Natural killer cell treated with Interleukin-12 subunit alpha and Interleukin-12 subunit beta and Interleukin-15 and Interleukin-18, amount 100 ng/mL, for 72 hours (primary cell): ENCODE measurements at regions not wholly inside any gene's neighbourhood (a gene's known extent, or its start where the extent isn't known, plus 50 kb on each side); places are given as distances from the start of the nearest gene placed in this dataset.

ENCODE experiments used
- ATAC-seq, 2 donors: fragments of 150-1000 bp; cut with Tn5 transposase in 1 of 2; sonication (Bioruptor Pico), chemical (Tn5 transposase) in 1 of 2; 2 replicates each; pipeline ENCODE4 v1.10.0; 2021
- DNase-seq: peaks from one replicate; pipeline ENCODE4 v3.0.0; 2022; ENCODE audit warnings: low spot score
- H3K27ac Mint-ChIP-seq, 2 donors: 1 replicate in 1 of 2; 2 replicates in 1 of 2; pipeline ENCODE4 v1.8.0; 2022; ENCODE audit warnings: mixed read lengths in 2 of 2, mild to moderate bottlenecking in 1 of 2, moderate library complexity in 1 of 2
- H3K27me3 Mint-ChIP-seq, 2 donors: 1 replicate in 1 of 2; 2 replicates in 1 of 2; pipeline ENCODE4 v1.8.0; 2022; ENCODE audit warnings: mixed read lengths in 2 of 2
- H3K36me3 Mint-ChIP-seq: one replicate; pipeline ENCODE4 v1.8.0; 2022; ENCODE audit warnings: mixed read lengths
- H3K4me1 Mint-ChIP-seq, 2 donors: 1 replicate in 1 of 2; 2 replicates in 1 of 2; pipeline ENCODE4 v1.8.0; 2022; ENCODE audit warnings: low read depth in 2 of 2, mixed read lengths in 2 of 2, mild to moderate bottlenecking in 1 of 2
- H3K4me3 Mint-ChIP-seq: one replicate; pipeline ENCODE4 v1.8.0; 2022; ENCODE audit warnings: mixed read lengths
- H3K9me3 Mint-ChIP-seq: 2 replicates; pipeline ENCODE4 v1.8.0; 2022; ENCODE audit warnings: mixed read lengths

GRCh38 chr2:155062922-155063258, 364.4 kb downstream of the KCNJ3 start:
- no peak for DNase-seq
- no peak for ATAC-seq
- H3K36me3 Mint-ChIP-seq = peaks cover 4% of the 10 kb centered on the region
- no peaks in the 10 kb centered on the region for H3K4me1 Mint-ChIP-seq
- H3K27ac Mint-ChIP-seq = no peak overlapping the region
- H3K9me3 Mint-ChIP-seq = peaks cover 16% of the 10 kb centered on the region
- no peak overlapping the region for H3K4me3 Mint-ChIP-seq
- no peaks in the 10 kb centered on the region for H3K27me3 Mint-ChIP-seq

GRCh38 chr2:155062250-155062921, 363.9 kb downstream of the KCNJ3 start:
- Mint-ChIP-seq H3K9me3 (peaks cover 16% of the 10 kb centered on the region), H3K36me3 (peaks cover 4% of the 10 kb centered on the region), H3K27me3 (no peaks in the 10 kb centered on the region), H3K27ac (no peak overlapping the region), H3K4me3 (no peak overlapping the region), H3K4me1 (no peaks in the 10 kb centered on the region)
- ATAC-seq (no peak), DNase-seq (no peak)

GRCh38 chr2:155060896-155061295, 362.4 kb downstream of the KCNJ3 start:
- ATAC-seq (no peak), DNase-seq (no peak)
- no peaks in the 10 kb centered on the region for H3K4me1 Mint-ChIP-seq
- no peaks in the 10 kb centered on the region for H3K36me3 Mint-ChIP-seq
- peaks cover 13% of the 10 kb centered on the region for H3K9me3 Mint-ChIP-seq
- H3K4me3 Mint-ChIP-seq = no peak overlapping the region
- H3K27me3 Mint-ChIP-seq = no peaks in the 10 kb centered on the region
- H3K27ac Mint-ChIP-seq = no peak overlapping the region

GRCh38 chr2:155054712-155055111, 356.2 kb downstream of the KCNJ3 start:
- DNase-seq (no peak), ATAC-seq (no peak)
- H3K9me3 Mint-ChIP-seq = peaks cover 8% of the 10 kb centered on the region
- H3K4me1 Mint-ChIP-seq = no peaks in the 10 kb centered on the region
- no peak overlapping the region for H3K27ac Mint-ChIP-seq
- H3K27me3 Mint-ChIP-seq = no peaks in the 10 kb centered on the region
- H3K4me3 Mint-ChIP-seq = no peak overlapping the region
- no peaks in the 10 kb centered on the region for H3K36me3 Mint-ChIP-seq

- DNase-seq (no peak), ATAC-seq (no peak)
- Mint-ChIP-seq H3K36me3 (peaks cover 4% of the 10 kb centered on the region), H3K4me1 (no peaks in the 10 kb centered on the region), H3K27ac (no peak overlapping the region), H3K27me3 (no peaks in the 10 kb centered on the region), H3K9me3 (no peaks in the 10 kb centered on the region), H3K4me3 (no peak overlapping the region)
Measured at GRCh38 chr2:155043097-155043496, 344.6 kb downstream of the KCNJ3 start.

- Mint-ChIP-seq H3K27ac (no peak overlapping the region), H3K9me3 (peaks cover 3% of the 10 kb centered on the region), H3K36me3 (no peaks in the 10 kb centered on the region), H3K4me3 (no peak overlapping the region), H3K4me1 (no peaks in the 10 kb centered on the region), H3K27me3 (no peaks in the 10 kb centered on the region)
- no peak for ATAC-seq
- no peak for DNase-seq
Measured at GRCh38 chr2:155035308-155035707, 336.8 kb downstream of the KCNJ3 start.

GRCh38 chr2:155033652-155034051, 335.2 kb downstream of the KCNJ3 start:
- no peak overlapping the region for H3K27ac Mint-ChIP-seq
- DNase-seq (no peak), ATAC-seq (no peak)
- no peaks in the 10 kb centered on the region for H3K27me3 Mint-ChIP-seq
- H3K4me3 Mint-ChIP-seq = no peak overlapping the region
- no peaks in the 10 kb centered on the region for H3K36me3 Mint-ChIP-seq
- peaks cover 11% of the 10 kb centered on the region for H3K9me3 Mint-ChIP-seq
- H3K4me1 Mint-ChIP-seq = no peaks in the 10 kb centered on the region

GRCh38 chr2:155030296-155030695, 331.8 kb downstream of the KCNJ3 start:
- Mint-ChIP-seq H3K9me3 (peaks cover 12% of the 10 kb centered on the region), H3K4me3 (no peak overlapping the region), H3K36me3 (no peaks in the 10 kb centered on the region), H3K4me1 (no peaks in the 10 kb centered on the region), H3K27me3 (no peaks in the 10 kb centered on the region), H3K27ac (no peak overlapping the region)
- ATAC-seq = no peak
- no peak for DNase-seq

- Mint-ChIP-seq H3K9me3 (peaks cover 9% of the 10 kb centered on the region), H3K36me3 (no peaks in the 10 kb centered on the region), H3K27me3 (no peaks in the 10 kb centered on the region), H3K4me3 (no peak overlapping the region), H3K4me1 (no peaks in the 10 kb centered on the region), H3K27ac (no peak overlapping the region)
- no peak for DNase-seq
- ATAC-seq = no peak
Measured at GRCh38 chr2:155026651-155027174, 328.2 kb downstream of the KCNJ3 start.

GRCh38 chr2:155023674-155024073, 325.2 kb downstream of the KCNJ3 start:
- no peak overlapping the region for H3K27ac Mint-ChIP-seq
- H3K4me1 Mint-ChIP-seq = no peaks in the 10 kb centered on the region
- peaks cover 1% of the 10 kb centered on the region for H3K9me3 Mint-ChIP-seq
- no peak for DNase-seq
- no peak overlapping the region for H3K4me3 Mint-ChIP-seq
- ATAC-seq = no peak
- H3K36me3 Mint-ChIP-seq = no peaks in the 10 kb centered on the region
- no peaks in the 10 kb centered on the region for H3K27me3 Mint-ChIP-seq

- H3K4me1 Mint-ChIP-seq = no peaks in the 10 kb centered on the region
- no peak overlapping the region for H3K4me3 Mint-ChIP-seq
- no peak overlapping the region for H3K27ac Mint-ChIP-seq
- no peaks in the 10 kb centered on the region for H3K9me3 Mint-ChIP-seq
- no peaks in the 10 kb centered on the region for H3K27me3 Mint-ChIP-seq
- DNase-seq = no peak
- ATAC-seq = no peak
- H3K36me3 Mint-ChIP-seq = no peaks in the 10 kb centered on the region
Measured at GRCh38 chr2:155022531-155022930, 324.0 kb downstream of the KCNJ3 start.

GRCh38 chr2:155021618-155022017, 323.1 kb downstream of the KCNJ3 start:
- Mint-ChIP-seq H3K4me1 (no peaks in the 10 kb centered on the region), H3K4me3 (no peak overlapping the region), H3K36me3 (no peaks in the 10 kb centered on the region), H3K9me3 (no peaks in the 10 kb centered on the region), H3K27me3 (no peaks in the 10 kb centered on the region), H3K27ac (no peak overlapping the region)
- no peak for DNase-seq
- no peak for ATAC-seq

GRCh38 chr2:155020246-155020645, 321.8 kb downstream of the KCNJ3 start:
- DNase-seq (no peak), ATAC-seq (no peak)
- no peaks in the 10 kb centered on the region for H3K36me3 Mint-ChIP-seq
- H3K9me3 Mint-ChIP-seq = no peaks in the 10 kb centered on the region
- H3K27ac Mint-ChIP-seq = no peak overlapping the region
- no peak overlapping the region for H3K4me3 Mint-ChIP-seq
- H3K4me1 Mint-ChIP-seq = no peaks in the 10 kb centered on the region
- H3K27me3 Mint-ChIP-seq = no peaks in the 10 kb centered on the region

- peaks cover 9% of the 10 kb centered on the region for H3K9me3 Mint-ChIP-seq
- H3K27ac Mint-ChIP-seq = no peak overlapping the region
- H3K27me3 Mint-ChIP-seq = no peaks in the 10 kb centered on the region
- no peaks in the 10 kb centered on the region for H3K4me1 Mint-ChIP-seq
- H3K36me3 Mint-ChIP-seq = no peaks in the 10 kb centered on the region
- no peak for ATAC-seq
- H3K4me3 Mint-ChIP-seq = no peak overlapping the region
- no peak for DNase-seq
Measured at GRCh38 chr2:155010925-155011324, 312.4 kb downstream of the KCNJ3 start.

- ATAC-seq (no peak), DNase-seq (no peak)
- H3K9me3 Mint-ChIP-seq = peaks cover 3% of the 10 kb centered on the region
- no peak overlapping the region for H3K27ac Mint-ChIP-seq
- H3K27me3 Mint-ChIP-seq = no peaks in the 10 kb centered on the region
- no peaks in the 10 kb centered on the region for H3K4me1 Mint-ChIP-seq
- no peaks in the 10 kb centered on the region for H3K36me3 Mint-ChIP-seq
- H3K4me3 Mint-ChIP-seq = no peak overlapping the region
Measured at GRCh38 chr2:154995361-154995760, 296.9 kb downstream of the KCNJ3 start.
